ENCODE measurements at regions not wholly inside any gene's neighbourhood (a gene's known extent, or its start where the extent isn't known, plus 50 kb on each side); places are given as distances from the start of the nearest gene placed in this dataset.
A peak's percentile ranks its signal among the peaks of the same experiment; 100 is the strongest.
"Not testable (repeated sequence)": the region's sequence is repeated elsewhere in the genome, so short reads cannot be mapped to it uniquely, and the experiment has no call there.

- Mint-ChIP-seq H3K4me3 (no peak overlapping the region), H3K9me3 (peaks cover 13% of the 10 kb centered on the region), H3K4me1 (ENCODE audit: low read depth) (no peaks in the 10 kb centered on the region), H3K27me3 (ENCODE audit: low read depth) (no peaks in the 10 kb centered on the region), H3K36me3 (ENCODE audit: insufficient read depth) (peaks cover 3% of the 10 kb centered on the region)
- no peak for DNase-seq
- ATAC-seq = no peak
Measured at GRCh38 chr14:52202151-52202550, 65.3 kb upstream of the PTGDR start.

GRCh38 chr14:52190337-52190931 is 77.1 kb upstream of the PTGDR start:
- no peak for DNase-seq
- peaks cover 10% of the 10 kb centered on the region for H3K9me3 Mint-ChIP-seq
- H3K4me1 Mint-ChIP-seq (ENCODE audit: low read depth) = peaks cover 16% of the 10 kb centered on the region

GRCh38 chr14:52189325-52189724 is 78.2 kb upstream of the PTGDR start:
- Mint-ChIP-seq H3K36me3 (ENCODE audit: insufficient read depth) (no peaks in the 10 kb centered on the region), H3K27me3 (ENCODE audit: low read depth) (peaks cover 5% of the 10 kb centered on the region), H3K4me3 (no peak overlapping the region), H3K4me1 (ENCODE audit: low read depth) (peaks cover 16% of the 10 kb centered on the region), H3K9me3 (peaks cover 4% of the 10 kb centered on the region)
- DNase-seq (no peak), ATAC-seq (peak; percentile 51 to 61)

More at GRCh38 chr14:52190337-52190931, 77.1 kb upstream of the PTGDR start:
- Mint-ChIP-seq H3K27me3 (ENCODE audit: low read depth) (peaks cover 5% of the 10 kb centered on the region), H3K4me3 (no peak overlapping the region), H3K36me3 (ENCODE audit: insufficient read depth) (peaks cover 2% of the 10 kb centered on the region)
- ATAC-seq = no peak

- peaks cover 5% of the 10 kb centered on the region for H3K27me3 Mint-ChIP-seq (ENCODE audit: low read depth)
- H3K36me3 Mint-ChIP-seq (ENCODE audit: insufficient read depth) = no peaks in the 10 kb centered on the region
- peaks cover 3% of the 10 kb centered on the region for H3K9me3 Mint-ChIP-seq
- peaks cover 16% of the 10 kb centered on the region for H3K4me1 Mint-ChIP-seq (ENCODE audit: low read depth)
- DNase-seq = no peak
- ATAC-seq = no peak
- H3K4me3 Mint-ChIP-seq = no peak overlapping the region
Measured at GRCh38 chr14:52188381-52188780, 79.1 kb upstream of the PTGDR start.

GRCh38 chr14:52185178-52185577 is 82.3 kb upstream of the PTGDR start:
- no peak overlapping the region for H3K4me3 Mint-ChIP-seq
- no peaks in the 10 kb centered on the region for H3K36me3 Mint-ChIP-seq (ENCODE audit: insufficient read depth)
- DNase-seq = no peak
- H3K4me1 Mint-ChIP-seq (ENCODE audit: low read depth) = peaks cover 16% of the 10 kb centered on the region
- H3K9me3 Mint-ChIP-seq = peaks cover 9% of the 10 kb centered on the region
- no peak for ATAC-seq
- no peaks in the 10 kb centered on the region for H3K27me3 Mint-ChIP-seq (ENCODE audit: low read depth)

GRCh38 chr14:52182853-52183252 is 84.6 kb upstream of the PTGDR start:
- Mint-ChIP-seq H3K4me3 (no peak overlapping the region), H3K4me1 (ENCODE audit: low read depth) (peaks cover 9% of the 10 kb centered on the region), H3K27me3 (ENCODE audit: low read depth) (no peaks in the 10 kb centered on the region), H3K9me3 (peaks cover 10% of the 10 kb centered on the region), H3K36me3 (ENCODE audit: insufficient read depth) (no peaks in the 10 kb centered on the region)
- ATAC-seq (no peak), DNase-seq (no peak)

GRCh38 chr14:52179141-52179790 is 88.2 kb upstream of the PTGDR start:
- Mint-ChIP-seq H3K27me3 (ENCODE audit: low read depth) (no peaks in the 10 kb centered on the region), H3K4me1 (ENCODE audit: low read depth) (peaks cover 29% of the 10 kb centered on the region), H3K9me3 (peaks cover 10% of the 10 kb centered on the region), H3K36me3 (ENCODE audit: insufficient read depth) (no peaks in the 10 kb centered on the region), H3K4me3 (no peak overlapping the region)
- no peak for DNase-seq
- no peak for ATAC-seq

- Mint-ChIP-seq H3K4me1 (ENCODE audit: low read depth) (peaks cover 33% of the 10 kb centered on the region), H3K9me3 (peaks cover 21% of the 10 kb centered on the region), H3K4me3 (peak overlapping the region; percentile 49)
Measured at GRCh38 chr14:52175982-52176502, 91.5 kb upstream of the PTGDR start.

GRCh38 chr14:52171932-52172331 is 95.6 kb upstream of the PTGDR start:
- H3K36me3 Mint-ChIP-seq (ENCODE audit: insufficient read depth); H3K27me3 Mint-ChIP-seq (ENCODE audit: low read depth); H3K4me3 Mint-ChIP-seq; DNase-seq; ATAC-seq: not testable (repeated sequence)
- H3K9me3 Mint-ChIP-seq = peaks cover 32% of the 10 kb centered on the region
- H3K4me1 Mint-ChIP-seq (ENCODE audit: low read depth) = peaks cover 27% of the 10 kb centered on the region

More at GRCh38 chr14:52175982-52176502, 91.5 kb upstream of the PTGDR start:
- Mint-ChIP-seq H3K36me3 (ENCODE audit: insufficient read depth) (peaks cover 1% of the 10 kb centered on the region), H3K27me3 (ENCODE audit: low read depth) (no peaks in the 10 kb centered on the region)
- peak; percentile 59 to 66 for ATAC-seq
- DNase-seq = no peak

- no peak for DNase-seq
- Mint-ChIP-seq H3K4me3 (no peak overlapping the region), H3K9me3 (peaks cover 23% of the 10 kb centered on the region), H3K36me3 (ENCODE audit: insufficient read depth) (peaks cover 4% of the 10 kb centered on the region), H3K27me3 (ENCODE audit: low read depth) (no peaks in the 10 kb centered on the region), H3K4me1 (ENCODE audit: low read depth) (no peaks in the 10 kb centered on the region)
- no peak for ATAC-seq
Measured at GRCh38 chr14:52166822-52167221, 98.0 kb upstream of the NID2 start.

GRCh38 chr14:52155651-52156213 is 86.9 kb upstream of the NID2 start:
- Mint-ChIP-seq H3K4me3 (no peak overlapping the region), H3K4me1 (ENCODE audit: low read depth) (peaks cover 35% of the 10 kb centered on the region), H3K9me3 (no peaks in the 10 kb centered on the region), H3K36me3 (ENCODE audit: insufficient read depth) (no peaks in the 10 kb centered on the region), H3K27me3 (ENCODE audit: low read depth) (peaks cover 4% of the 10 kb centered on the region)
- ATAC-seq (no peak), DNase-seq (no peak)

GRCh38 chr14:52154992-52155650 is 86.3 kb upstream of the NID2 start:
- ATAC-seq (peak; percentile 85 to 87), DNase-seq (no peak)
- Mint-ChIP-seq H3K36me3 (ENCODE audit: insufficient read depth) (no peaks in the 10 kb centered on the region), H3K4me1 (ENCODE audit: low read depth) (peaks cover 35% of the 10 kb centered on the region), H3K4me3 (no peak overlapping the region), H3K27me3 (ENCODE audit: low read depth) (peaks cover 4% of the 10 kb centered on the region), H3K9me3 (no peaks in the 10 kb centered on the region)

GRCh38 chr14:52153939-52154338 is 85.1 kb upstream of the NID2 start:
- no peak for ATAC-seq
- Mint-ChIP-seq H3K36me3 (ENCODE audit: insufficient read depth) (no peaks in the 10 kb centered on the region), H3K27me3 (ENCODE audit: low read depth) (peaks cover 4% of the 10 kb centered on the region), H3K4me1 (ENCODE audit: low read depth) (peaks cover 41% of the 10 kb centered on the region), H3K4me3 (no peak overlapping the region), H3K9me3 (no peaks in the 10 kb centered on the region)
- DNase-seq = no peak

GRCh38 chr14:52150162-52150561 is 81.3 kb upstream of the NID2 start:
- Mint-ChIP-seq H3K4me1 (ENCODE audit: low read depth) (peaks cover 55% of the 10 kb centered on the region), H3K9me3 (no peaks in the 10 kb centered on the region), H3K4me3 (no peak overlapping the region), H3K36me3 (ENCODE audit: insufficient read depth) (no peaks in the 10 kb centered on the region), H3K27me3 (ENCODE audit: low read depth) (peaks cover 4% of the 10 kb centered on the region)
- DNase-seq (no peak), ATAC-seq (no peak)

All from activated T-cell treated with anti-CD3 and anti-CD28 coated beads, Interleukin-2, amount 50 U/mL, for 4 hours (primary cell).